ENCODE measurements at regions not wholly inside any gene's neighbourhood (a gene's known extent, or its start where the extent isn't known, plus 50 kb on each side); places are given as distances from the start of the nearest gene placed in this dataset.

GRCh38 chr2:14806613-14807012 lies 174.1 kb downstream of the LRATD1 start:
- TF ChIP-seq GATA2 (IDR thresholded peaks at IDR 0.05; ENCODE audit: low read depth, low read length) (no peak), GATA3 (IDR thresholded peaks at IDR 0.05; ENCODE audit: low read depth, low read length) (no peak)

Data from SH-SY5Y (cell line).